Endothelial cell of umbilical vein (primary cell): ENCODE measurements at regions not wholly inside any gene's neighbourhood (a gene's known extent, or its start where the extent isn't known, plus 50 kb on each side); places are given as distances from the start of the nearest gene placed in this dataset.

Source experiments
- BruUV-seq: library from RNA; stranded (reverse); fragments of 400-500 nt; replicated peaks from 2 replicates; lab custom pipeline; 2021; lab: Mats Ljungman, UMichigan
- CTCF ChIA-PET: fragments of 300-600, 350-600 bp; sonication (Branson Sonifier 250); formaldehyde crosslinking; loops from one replicate; lab custom pipeline; 2021; ENCODE audit warnings: antibody characterized with exemption, inconsistent platforms; lab: Charles Lee
- POLR2A ChIA-PET: fragments of 300-600, 350-600 bp; sonication (Branson Sonifier 250); formaldehyde crosslinking; loops from one replicate; lab custom pipeline; 2021; ENCODE audit warnings: antibody characterized with exemption, inconsistent platforms; lab: Charles Lee
- DNase-seq: peaks from one replicate; pipeline ENCODE4 v3.0.0-alpha.2; 2011; ENCODE audit warnings: low read depth, low spot score
- FAIRE-seq: peaks from 2 replicates; lab custom pipeline; 2011; peaks lifted over from hg19 to GRCh38; lab: Jason Lieb, UNC
- H2AFZ ChIP-seq: 2 replicates; pipeline ENCODE4 v1.6.0; 2012; ENCODE audit warnings: low read depth, low read length, control low read depth, inconsistent platforms
- H3K27ac ChIP-seq: 2 replicates; pipeline ENCODE4 v1.5.1; 2011; ENCODE audit warnings: low read depth, mild to moderate bottlenecking, control low read depth, low read length, moderate library complexity; ENCODE audit not compliant: insufficient read depth
- H3K27me3 ChIP-seq, 2 experiments: 2 replicates each; pipeline versions ENCODE4 v1.6.0 to v1.6.1; 2011; ENCODE audit warnings: low read length in 2 of 2, mixed read lengths in 1 of 2; ENCODE audit not compliant: control insufficient read depth in 2 of 2, insufficient read depth in 2 of 2
- H3K36me3 ChIP-seq, 2 experiments: 2 replicates in 1 of 2; 3 replicates in 1 of 2; pipeline ENCODE4 v1.5.1; 2011; ENCODE audit warnings: low read length in 2 of 2, mild to moderate bottlenecking in 1 of 2, moderate library complexity in 1 of 2; ENCODE audit not compliant: control insufficient read depth in 2 of 2, insufficient read depth in 2 of 2; ENCODE audit errors: extremely low read depth in 1 of 2
- H3K4me1 ChIP-seq: 3 replicates; pipeline ENCODE4 v1.5.1; 2011; ENCODE audit warnings: mild to moderate bottlenecking, low read length; ENCODE audit not compliant: control insufficient read depth, insufficient read depth; ENCODE audit errors: extremely low read depth
- H3K4me2 ChIP-seq: 2 replicates; pipeline ENCODE4 v1.6.1; 2011; ENCODE audit warnings: low read length, control low read depth, mixed read lengths; ENCODE audit not compliant: insufficient read depth
- H3K4me3 ChIP-seq, 3 experiments: fragments of 200-600 bp in 1 of 3; sonication (generic), shearing (Covaris generic) in 1 of 3; replicated peaks in 1 of 3; 2 replicates each; pipeline ENCODE4 v1.5.1; 2011 to 2016; ENCODE audit warnings: control low read depth in 3 of 3, low read length in 3 of 3, mild to moderate bottlenecking in 2 of 3, inconsistent platforms in 1 of 3, low read depth in 1 of 3, moderate library complexity in 1 of 3; ENCODE audit not compliant: insufficient read depth in 1 of 3
- H3K79me2 ChIP-seq: 2 replicates; pipeline ENCODE4 v1.6.0; 2012; ENCODE audit warnings: low read length, inconsistent platforms; ENCODE audit not compliant: control insufficient read depth, insufficient read depth
- H3K9ac ChIP-seq: replicated peaks from 2 replicates; pipeline ENCODE3; 2011; ENCODE audit warnings: low read length, control low read depth; ENCODE audit not compliant: insufficient read depth; ENCODE audit errors: extremely low read depth
- H3K9me1 ChIP-seq: replicated peaks from 3 replicates; pipeline ENCODE4 v1.6.0; 2011; ENCODE audit warnings: mild to moderate bottlenecking, low read length; ENCODE audit not compliant: control insufficient read depth, insufficient read depth; ENCODE audit errors: extremely low read depth
- H3K9me3 ChIP-seq: replicated peaks from 2 replicates; pipeline ENCODE4 v1.5.1; 2012; ENCODE audit warnings: low read length, inconsistent platforms; ENCODE audit not compliant: control insufficient read depth, insufficient read depth
- H4K20me1 ChIP-seq: replicated peaks from 2 replicates; pipeline ENCODE3; 2011; ENCODE audit warnings: mild to moderate bottlenecking, low read length; ENCODE audit not compliant: control insufficient read depth, insufficient read depth; ENCODE audit errors: extremely low read depth
- CTCF ChIP-seq, 2 donors: IDR thresholded peaks; 1 replicate in 1 of 2; 2 replicates in 1 of 2; pipeline ENCODE4 v1.5.1; 2011; ENCODE audit warnings: low read length in 2 of 2, mild to moderate bottlenecking in 2 of 2, moderate library complexity in 2 of 2, control low read depth in 1 of 2, inconsistent platforms in 1 of 2, low read depth in 1 of 2; ENCODE audit not compliant: insufficient read depth in 1 of 2; ENCODE audit errors: extremely low read depth in 1 of 2
- EZH2 ChIP-seq: IDR thresholded peaks from 2 replicates; pipeline ENCODE4 v1.6.1; 2012; ENCODE audit warnings: borderline replicate concordance, low read depth, mild to moderate bottlenecking, moderate library complexity, low read length, inconsistent platforms; ENCODE audit not compliant: severe bottlenecking
- FOS ChIP-seq: IDR thresholded peaks from 2 replicates; pipeline ENCODE4 v1.6.1; 2011; ENCODE audit warnings: mild to moderate bottlenecking, low read length, moderate library complexity, borderline replicate concordance; ENCODE audit not compliant: insufficient read depth
- GATA2 ChIP-seq: IDR thresholded peaks from 2 replicates; pipeline ENCODE4 v1.7.0; 2011; ENCODE audit warnings: low read depth, mild to moderate bottlenecking, moderate library complexity, mixed read lengths, low read length; ENCODE audit not compliant: insufficient read length, insufficient read depth
- JUN ChIP-seq: IDR thresholded peaks from 2 replicates; pipeline ENCODE4 v1.6.1; 2011; ENCODE audit warnings: borderline replicate concordance, low read depth; ENCODE audit not compliant: insufficient read length, insufficient read depth
- MAX ChIP-seq: IDR thresholded peaks from 2 replicates; pipeline ENCODE4 v1.6.1; 2011; ENCODE audit not compliant: insufficient read depth, insufficient read length
- MYC ChIP-seq: IDR thresholded peaks from one replicate; pipeline ENCODE4 v1.6.1; 2011; ENCODE audit warnings: mild to moderate bottlenecking, low read depth, low read length
- POLR2A ChIP-seq: IDR thresholded peaks from 2 replicates; pipeline ENCODE4 v1.6.1; 2012; ENCODE audit warnings: low read depth, mild to moderate bottlenecking, control low read depth, low read length
- POLR2AphosphoS5 ChIP-seq: IDR thresholded peaks from 2 replicates; pipeline ENCODE4 v1.6.1; 2012; ENCODE audit warnings: low read depth, mild to moderate bottlenecking, control low read depth, low read length, moderate library complexity; ENCODE audit not compliant: insufficient read depth
- dilution Hi-C: fragments of 300-500 bp; cut with MboI; formaldehyde crosslinking; loops from one replicate; pipeline ENCODE4 v1.15.0; 2019; ENCODE audit warnings: low sequenced_read_pairs; ENCODE audit not compliant: extremely low pct_ligation_motif_present
- intact Hi-C: fragments of 100-400 bp; cut with micrococcal nuclease; formaldehyde crosslinking; loops from one replicate; pipeline ENCODE4 v1.10.0; 2022

GRCh38 chrX:10051866-10052480 is 84.8 kb downstream of the CLDN34 start:
- POLR2A ChIA-PET = no interaction called here

GRCh38 chrX:10052906-10053625 is 85.9 kb downstream of the CLDN34 start:
- intact Hi-C loops (no loop called here), dilution Hi-C loops (no loop called here)
- no peak overlapping the region for H3K4me2 ChIP-seq
- no peak overlapping the region for H3K9ac ChIP-seq
- FAIRE-seq = no peak
- no peaks in the 10 kb centered on the region for H3K9me1 ChIP-seq
- H3K4me1 ChIP-seq = peaks cover 45% of the 10 kb centered on the region
- H3K79me2 ChIP-seq = peaks cover 55% of the 10 kb centered on the region
- BruUV-seq = no TSS peak
- no peak overlapping the region for H2AFZ ChIP-seq
- CTCF ChIA-PET = interaction anchor here (1.4 kb wide), 1 partner anchor 67 kb away, joined by 3 read pairs; no protein-coding TSS in a partner anchor
- DNase-seq = no peak
- TF ChIP-seq GATA2 (no peak), EZH2 (no peak), MYC (no peak), FOS (no peak), CTCF (IDR thresholded peaks at IDR 0.05; ENCODE audit: extremely low read depth in 1 of 2, insufficient read depth in 1 of 2, low read depth in 1 of 2, low read length in 2 of 2) (no peak), MAX (no peak), JUN (no peak), POLR2AphosphoS5 (no peak), POLR2A (no peak)
- POLR2A ChIA-PET = no interaction called here
- H3K27me3 ChIP-seq = no peaks in the 10 kb centered on the region
- no peaks in the 10 kb centered on the region for H3K9me3 ChIP-seq
- H3K27ac ChIP-seq = no peak overlapping the region
- H3K4me3 ChIP-seq = no peak overlapping the region
- no peaks in the 10 kb centered on the region for H4K20me1 ChIP-seq
- peaks cover 0 to 2% of the 10 kb centered on the region in 2 experiments for H3K36me3 ChIP-seq

More at GRCh38 chrX:10051866-10052480, 84.8 kb downstream of the CLDN34 start:
- H3K9ac ChIP-seq = no peak overlapping the region
- CTCF ChIA-PET = interaction anchor here (1.4 kb wide), 1 partner anchor 68 kb away, joined by 3 read pairs; no protein-coding TSS in a partner anchor
- H3K27ac ChIP-seq = no peak overlapping the region
- dilution Hi-C loops = no loop called here
- BruUV-seq = no TSS peak
- DNase-seq (no peak), FAIRE-seq (peak; percentile 58)
- intact Hi-C loops = loop anchor here (2.0 kb wide), 1 partner anchor 57 kb away; no protein-coding TSS in a partner anchor
- no peaks in the 10 kb centered on the region for H3K27me3 ChIP-seq
- H3K4me2 ChIP-seq = no peak overlapping the region
- H3K79me2 ChIP-seq = peaks cover 50% of the 10 kb centered on the region
- H2AFZ ChIP-seq = no peak overlapping the region
- H3K9me3 ChIP-seq = no peaks in the 10 kb centered on the region
- no peaks in the 10 kb centered on the region for H3K9me1 ChIP-seq
- TF ChIP-seq GATA2 = no peak
- no peak for TF ChIP-seq JUN
- TF ChIP-seq MAX = no peak
- TF ChIP-seq EZH2 = no peak
- no peak for TF ChIP-seq FOS
- H3K4me3 ChIP-seq = no peak overlapping the region
- peaks cover 56% of the 10 kb centered on the region for H3K4me1 ChIP-seq
- H4K20me1 ChIP-seq = no peaks in the 10 kb centered on the region
- H3K36me3 ChIP-seq = peaks cover 0 to 2% of the 10 kb centered on the region in 2 experiments
